GM21825 (cell line): ENCODE measurements at regions not wholly inside any gene's neighbourhood (a gene's known extent, or its start where the extent isn't known, plus 50 kb on each side); places are given as distances from the start of the nearest gene placed in this dataset.

Experiments used
- ATAC-seq: cut with Tn5 transposase; IDR thresholded peaks from one replicate; pipeline ENCODE4 v1.9.1; 2021; ENCODE audit warnings: mild to moderate bottlenecking, moderate library complexity; ENCODE audit not compliant: unreplicated experiment

GRCh38 chr16:17691106-17691898 lies 220.5 kb upstream of the XYLT1 start:
- no peak for ATAC-seq

GRCh38 chr16:17685447-17685846 lies 214.7 kb upstream of the XYLT1 start:
- ATAC-seq: no peak

- no peak for ATAC-seq
Measured at GRCh38 chr16:17683281-17683680, 212.5 kb upstream of the XYLT1 start.

- ATAC-seq: no peak
Measured at GRCh38 chr16:17676171-17676570, 205.4 kb upstream of the XYLT1 start.

GRCh38 chr16:17668386-17668785 lies 197.6 kb upstream of the XYLT1 start:
- no peak for ATAC-seq

- ATAC-seq: no peak
Measured at GRCh38 chr16:17666293-17666692, 195.5 kb upstream of the XYLT1 start.

- ATAC-seq: no peak
Measured at GRCh38 chr16:17658881-17659280, 188.1 kb upstream of the XYLT1 start.

GRCh38 chr16:17657045-17657444 lies 186.3 kb upstream of the XYLT1 start:
- ATAC-seq: no peak

- ATAC-seq: no peak
Measured at GRCh38 chr16:17654571-17654970, 183.8 kb upstream of the XYLT1 start.

- ATAC-seq: no peak
Measured at GRCh38 chr16:17654142-17654541, 183.4 kb upstream of the XYLT1 start.

GRCh38 chr16:17647879-17648872 lies 177.4 kb upstream of the XYLT1 start:
- ATAC-seq: no peak

GRCh38 chr16:17643935-17644334 lies 173.2 kb upstream of the XYLT1 start:
- no peak for ATAC-seq

GRCh38 chr16:17641990-17642389 lies 171.2 kb upstream of the XYLT1 start:
- no peak for ATAC-seq

- no peak for ATAC-seq
Measured at GRCh38 chr16:17638134-17638533, 167.4 kb upstream of the XYLT1 start.

- no peak for ATAC-seq
Measured at GRCh38 chr16:17635183-17635582, 164.4 kb upstream of the XYLT1 start.

- ATAC-seq: no peak
Measured at GRCh38 chr16:17633181-17633951, 162.6 kb upstream of the XYLT1 start.

- no peak for ATAC-seq
Measured at GRCh38 chr16:17632667-17633066, 161.9 kb upstream of the XYLT1 start.

- ATAC-seq: no peak
Measured at GRCh38 chr16:17629936-17630335, 159.2 kb upstream of the XYLT1 start.

- no peak for ATAC-seq
Measured at GRCh38 chr16:17628983-17629382, 158.2 kb upstream of the XYLT1 start.

- ATAC-seq: no peak
Measured at GRCh38 chr16:17622366-17622765, 151.6 kb upstream of the XYLT1 start.

GRCh38 chr16:17619261-17619660 lies 148.5 kb upstream of the XYLT1 start:
- ATAC-seq: no peak
